Hematopoietic multipotent progenitor cell treated with erythropoietin and hydrocortisone succinate and interleukin-3 and kit ligand, for 4 days (in vitro differentiated cells): ENCODE measurements at regions not wholly inside any gene's neighbourhood (a gene's known extent, or its start where the extent isn't known, plus 50 kb on each side); places are given as distances from the start of the nearest gene placed in this dataset.
"Not testable (repeated sequence)": the region's sequence is repeated elsewhere in the genome, so short reads cannot be mapped to it uniquely, and the experiment has no call there.

Experiments used
- DNase-seq: peaks from one replicate; pipeline ENCODE4 v3.0.0-alpha.2; 2015

GRCh38 chr3:81363816-81364215 lies 397.6 kb downstream of the GBE1 start:
- peak; percentile 46 for DNase-seq

- no peak for DNase-seq
Observed at GRCh38 chr3:81354119-81354518, 407.3 kb downstream of the GBE1 start.

GRCh38 chr3:81352867-81353266 lies 408.6 kb downstream of the GBE1 start:
- peak; percentile 77 for DNase-seq

GRCh38 chr3:81349816-81350340 lies 411.6 kb downstream of the GBE1 start:
- DNase-seq: no peak

- peak; percentile 47 for DNase-seq
Observed at GRCh38 chr3:81339040-81339845, 422.2 kb downstream of the GBE1 start.

- DNase-seq: no peak
Observed at GRCh38 chr3:81336470-81336869, 425.0 kb downstream of the GBE1 start.

- not testable (repeated sequence) for DNase-seq
Observed at GRCh38 chr3:81329835-81330234, 431.6 kb downstream of the GBE1 start.

GRCh38 chr3:81326245-81326644 lies 435.2 kb downstream of the GBE1 start:
- no peak for DNase-seq

- DNase-seq: no peak
Observed at GRCh38 chr3:81320862-81321261, 440.6 kb downstream of the GBE1 start.

- no peak for DNase-seq
Observed at GRCh38 chr3:81315030-81315429, 446.4 kb downstream of the GBE1 start.

- DNase-seq: no peak
Observed at GRCh38 chr3:81311321-81311720, 450.1 kb downstream of the GBE1 start.

- DNase-seq: no peak
Observed at GRCh38 chr3:81308306-81308705, 453.1 kb downstream of the GBE1 start.

- no peak for DNase-seq
Observed at GRCh38 chr3:81307221-81307620, 454.2 kb downstream of the GBE1 start.

GRCh38 chr3:81303321-81303720 lies 458.1 kb downstream of the GBE1 start:
- no peak for DNase-seq

- DNase-seq: peak; percentile 79
Observed at GRCh38 chr3:81302045-81302444, 459.4 kb downstream of the GBE1 start.

- DNase-seq: no peak
Observed at GRCh38 chr3:81301230-81301629, 460.2 kb downstream of the GBE1 start.

GRCh38 chr3:81300324-81300927 lies 461.0 kb downstream of the GBE1 start:
- no peak for DNase-seq

- no peak for DNase-seq
Observed at GRCh38 chr3:81299481-81299880, 462.0 kb downstream of the GBE1 start.

- DNase-seq: no peak
Observed at GRCh38 chr3:81295906-81296577, 465.4 kb downstream of the GBE1 start.

GRCh38 chr3:81293156-81293555 lies 468.3 kb downstream of the GBE1 start:
- DNase-seq: no peak

GRCh38 chr3:81291586-81291985 lies 469.9 kb downstream of the GBE1 start:
- no peak for DNase-seq

- DNase-seq: no peak
Observed at GRCh38 chr3:81289676-81290075, 471.8 kb downstream of the GBE1 start.

- no peak for DNase-seq
Observed at GRCh38 chr3:81279481-81280379, 481.7 kb downstream of the GBE1 start.
